ENCODE measurements at regions not wholly inside any gene's neighbourhood (a gene's known extent, or its start where the extent isn't known, plus 50 kb on each side); places are given as distances from the start of the nearest gene placed in this dataset.

- H3K27me3 ChIP-seq, result no peaks in the 10 kb centered on the region
- no peaks in the 10 kb centered on the region for H3K9me3 ChIP-seq
- no peak for TF ChIP-seq CTCF (IDR thresholded peaks at IDR 0.05)
- H3K4me1 ChIP-seq (ENCODE audit: control insufficient read depth in 1 of 2, insufficient read depth in 1 of 2, low read depth in 1 of 2, low read length in 1 of 2), result no peaks in the 10 kb centered on the region
- H3K27ac ChIP-seq, result no peak overlapping the region
- no peak overlapping the region for H3K4me3 ChIP-seq (ENCODE audit: low read depth in 1 of 2, low read length in 1 of 2)
- H3K36me3 ChIP-seq, result peaks cover 39% of the 10 kb centered on the region
Observed at GRCh38 chr14:95406756-95407277, 87.1 kb upstream of the CLMN start.

GRCh38 chr14:95404583-95404982, 84.9 kb upstream of the CLMN start:
- H3K27me3 ChIP-seq, result no peaks in the 10 kb centered on the region
- H3K4me3 ChIP-seq (ENCODE audit: low read depth in 1 of 2, low read length in 1 of 2), result no peak overlapping the region
- H3K27ac ChIP-seq, result no peak overlapping the region
- TF ChIP-seq CTCF (IDR thresholded peaks at IDR 0.05), result no peak
- H3K36me3 ChIP-seq, result peaks cover 18% of the 10 kb centered on the region
- no peaks in the 10 kb centered on the region for H3K9me3 ChIP-seq
- no peaks in the 10 kb centered on the region for H3K4me1 ChIP-seq (ENCODE audit: control insufficient read depth in 1 of 2, insufficient read depth in 1 of 2, low read depth in 1 of 2, low read length in 1 of 2)

GRCh38 chr14:95402578-95402977, 82.9 kb upstream of the CLMN start:
- TF ChIP-seq CTCF (IDR thresholded peaks at IDR 0.05), result no peak
- H3K27ac ChIP-seq, result no peak overlapping the region
- H3K9me3 ChIP-seq, result no peaks in the 10 kb centered on the region
- peaks cover under 1% of the 10 kb centered on the region for H3K36me3 ChIP-seq
- H3K27me3 ChIP-seq, result no peaks in the 10 kb centered on the region
- H3K4me1 ChIP-seq (ENCODE audit: control insufficient read depth in 1 of 2, insufficient read depth in 1 of 2, low read depth in 1 of 2, low read length in 1 of 2), result no peaks in the 10 kb centered on the region
- H3K4me3 ChIP-seq (ENCODE audit: low read depth in 1 of 2, low read length in 1 of 2), result no peak overlapping the region

- Histone ChIP-seq H3K4me3 (ENCODE audit: low read depth in 1 of 2, low read length in 1 of 2) (no peak overlapping the region), H3K36me3 (no peaks in the 10 kb centered on the region), H3K27me3 (no peaks in the 10 kb centered on the region), H3K4me1 (ENCODE audit: control insufficient read depth in 1 of 2, insufficient read depth in 1 of 2, low read depth in 1 of 2, low read length in 1 of 2) (no peaks in the 10 kb centered on the region), H3K9me3 (no peaks in the 10 kb centered on the region), H3K27ac (no peak overlapping the region)
- TF ChIP-seq CTCF (IDR thresholded peaks at IDR 0.05), result no peak
Observed at GRCh38 chr14:95402176-95402575, 82.5 kb upstream of the CLMN start.

GRCh38 chr14:95398630-95399547, 79.2 kb upstream of the CLMN start:
- Histone ChIP-seq H3K9me3 (no peaks in the 10 kb centered on the region), H3K27ac (no peak overlapping the region), H3K36me3 (no peaks in the 10 kb centered on the region), H3K4me3 (ENCODE audit: low read depth in 1 of 2, low read length in 1 of 2) (no peak overlapping the region), H3K27me3 (no peaks in the 10 kb centered on the region), H3K4me1 (ENCODE audit: control insufficient read depth in 1 of 2, insufficient read depth in 1 of 2, low read depth in 1 of 2, low read length in 1 of 2) (no peaks in the 10 kb centered on the region)
- TF ChIP-seq CTCF (IDR thresholded peaks at IDR 0.05), result no peak

Measured in neutrophil (primary cell).